ENCODE measurements at regions not wholly inside any gene's neighbourhood (a gene's known extent, or its start where the extent isn't known, plus 50 kb on each side); places are given as distances from the start of the nearest gene placed in this dataset.

DNA sequence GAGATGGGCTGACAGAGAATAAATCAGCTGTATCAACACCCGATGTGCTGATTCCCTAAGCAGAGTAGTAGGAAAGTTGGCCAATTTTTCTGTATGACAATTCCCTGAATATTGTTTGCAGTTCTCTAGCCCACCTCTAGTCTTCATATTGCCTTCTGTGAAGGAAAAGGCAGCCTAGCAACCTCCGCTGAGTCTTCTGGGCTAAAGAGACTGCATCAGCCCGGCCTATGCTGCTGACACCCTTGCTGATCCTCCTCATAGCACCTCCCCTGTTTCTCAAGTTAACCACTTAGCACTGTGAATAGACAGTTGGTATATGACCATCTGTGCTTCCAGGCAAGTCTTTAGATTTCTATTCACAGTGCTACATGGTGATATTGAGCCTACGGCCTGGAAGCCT is 161.1 kb upstream of the EGLN3 start:
- TF ChIP-seq, protein P1, sequence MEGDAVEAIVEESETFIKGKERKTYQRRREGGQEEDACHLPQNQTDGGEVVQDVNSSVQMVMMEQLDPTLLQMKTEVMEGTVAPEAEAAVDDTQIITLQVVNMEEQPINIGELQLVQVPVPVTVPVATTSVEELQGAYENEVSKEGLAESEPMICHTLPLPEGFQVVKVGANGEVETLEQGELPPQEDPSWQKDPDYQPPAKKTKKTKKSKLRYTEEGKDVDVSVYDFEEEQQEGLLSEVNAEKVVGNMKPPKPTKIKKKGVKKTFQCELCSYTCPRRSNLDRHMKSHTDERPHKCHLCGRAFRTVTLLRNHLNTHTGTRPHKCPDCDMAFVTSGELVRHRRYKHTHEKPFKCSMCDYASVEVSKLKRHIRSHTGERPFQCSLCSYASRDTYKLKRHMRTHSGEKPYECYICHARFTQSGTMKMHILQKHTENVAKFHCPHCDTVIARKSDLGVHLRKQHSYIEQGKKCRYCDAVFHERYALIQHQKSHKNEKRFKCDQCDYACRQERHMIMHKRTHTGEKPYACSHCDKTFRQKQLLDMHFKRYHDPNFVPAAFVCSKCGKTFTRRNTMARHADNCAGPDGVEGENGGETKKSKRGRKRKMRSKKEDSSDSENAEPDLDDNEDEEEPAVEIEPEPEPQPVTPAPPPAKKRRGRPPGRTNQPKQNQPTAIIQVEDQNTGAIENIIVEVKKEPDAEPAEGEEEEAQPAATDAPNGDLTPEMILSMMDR (IDR thresholded peaks at IDR 0.05; ENCODE audit: low read depth, low read length, missing control alignments), result peak; percentile 10
- no peak overlapping the region for H3K4me3 ChIP-seq (ENCODE audit: low read depth, low read length)
- no peak for DNase-seq (ENCODE audit: low read depth)

DNA sequence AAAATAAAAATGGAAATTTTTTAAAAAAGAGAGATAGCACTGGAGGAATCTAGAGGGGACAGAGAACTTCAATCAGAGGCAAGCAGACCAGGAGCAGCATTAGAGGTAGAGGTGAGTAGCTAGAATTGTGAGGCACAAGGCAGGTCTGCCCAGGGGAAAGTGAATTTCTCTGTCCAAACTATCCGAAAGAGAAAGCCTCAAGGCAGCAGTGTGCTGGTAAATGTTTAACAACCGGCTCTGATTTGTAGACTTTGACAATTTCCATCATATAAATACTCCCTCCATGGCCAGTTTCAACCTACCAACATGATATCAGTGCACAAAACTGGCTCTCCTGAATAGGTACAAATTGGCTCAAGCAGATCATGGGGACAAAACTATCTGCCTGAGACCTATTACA is 160.6 kb upstream of the EGLN3 start:
- no peak overlapping the region for H3K4me3 ChIP-seq (ENCODE audit: low read depth, low read length)
- DNase-seq (ENCODE audit: low read depth), result no peak
- TF ChIP-seq, protein P1 (IDR thresholded peaks at IDR 0.05; ENCODE audit: low read depth, low read length, missing control alignments), result no peak

DNA sequence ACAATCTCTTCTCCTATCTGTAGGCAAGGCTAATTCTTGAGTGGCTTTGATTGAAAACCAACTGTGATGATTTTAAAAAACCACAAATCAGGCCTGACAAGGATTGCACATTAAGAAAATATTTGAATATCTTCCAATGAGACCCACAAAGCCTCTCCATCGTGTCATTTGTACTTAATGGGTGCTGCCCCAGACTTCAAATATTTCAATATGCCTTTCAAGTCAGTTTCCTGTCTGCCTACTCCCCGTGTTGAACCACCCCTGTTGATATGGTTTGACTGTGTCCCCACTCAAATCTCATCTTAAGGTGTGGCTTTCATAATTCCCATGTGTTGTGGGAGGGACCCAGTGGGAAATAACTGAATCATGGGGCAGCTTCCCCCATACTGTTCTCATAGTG is 159.7 kb upstream of the EGLN3 start:
- TF ChIP-seq, protein P1 (IDR thresholded peaks at IDR 0.05; ENCODE audit: low read depth, low read length, missing control alignments), result no peak

DNA sequence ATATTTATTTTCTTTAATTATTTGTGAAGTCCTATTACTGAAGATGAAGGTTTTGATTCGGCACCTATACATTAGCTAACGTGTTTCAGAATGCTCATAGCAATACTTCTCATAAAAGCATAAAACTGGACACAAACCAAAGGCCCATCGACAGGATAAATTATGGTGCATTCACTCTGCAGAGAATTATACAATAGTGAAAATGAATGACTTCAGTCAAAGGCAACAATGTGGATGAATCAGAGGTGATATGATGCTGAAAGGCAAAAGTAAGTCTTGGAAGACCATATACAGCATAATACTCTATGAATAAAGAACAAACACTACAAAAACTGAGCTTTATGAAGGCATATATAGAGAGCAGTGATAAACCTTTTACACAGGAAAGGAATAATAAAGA is 156.6 kb upstream of the EGLN3 start:
- TF ChIP-seq, protein P1 (IDR thresholded peaks at IDR 0.05; ENCODE audit: low read depth, low read length, missing control alignments), result no peak
- no peak for DNase-seq (ENCODE audit: low read depth)
- no peak overlapping the region for H3K4me3 ChIP-seq (ENCODE audit: low read depth, low read length)

More for the DNA sequence above, 159.7 kb upstream of the EGLN3 start:
- no peak overlapping the region for H3K4me3 ChIP-seq (ENCODE audit: low read depth, low read length)
- DNase-seq (ENCODE audit: low read depth), result no peak

DNA sequence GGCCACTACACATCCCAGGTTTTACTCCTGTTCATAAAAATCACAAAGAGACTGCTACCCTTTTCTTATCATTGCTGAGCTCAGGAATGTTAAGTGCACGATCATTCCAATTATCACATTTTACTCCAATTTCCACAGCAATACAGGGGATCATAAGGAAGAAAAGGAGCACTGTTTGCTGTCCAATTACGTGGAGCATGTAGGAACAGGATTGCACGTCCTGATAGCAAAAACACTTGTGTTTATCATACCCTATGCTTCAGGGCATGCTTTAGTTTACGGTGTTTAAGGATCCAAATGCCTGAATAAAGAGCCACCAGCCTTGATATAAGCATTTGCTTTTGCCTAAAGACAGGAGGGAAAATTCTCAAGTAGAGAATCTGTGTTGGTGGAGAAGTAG is 155.4 kb upstream of the EGLN3 start:
- no peak for DNase-seq (ENCODE audit: low read depth)

DNA sequence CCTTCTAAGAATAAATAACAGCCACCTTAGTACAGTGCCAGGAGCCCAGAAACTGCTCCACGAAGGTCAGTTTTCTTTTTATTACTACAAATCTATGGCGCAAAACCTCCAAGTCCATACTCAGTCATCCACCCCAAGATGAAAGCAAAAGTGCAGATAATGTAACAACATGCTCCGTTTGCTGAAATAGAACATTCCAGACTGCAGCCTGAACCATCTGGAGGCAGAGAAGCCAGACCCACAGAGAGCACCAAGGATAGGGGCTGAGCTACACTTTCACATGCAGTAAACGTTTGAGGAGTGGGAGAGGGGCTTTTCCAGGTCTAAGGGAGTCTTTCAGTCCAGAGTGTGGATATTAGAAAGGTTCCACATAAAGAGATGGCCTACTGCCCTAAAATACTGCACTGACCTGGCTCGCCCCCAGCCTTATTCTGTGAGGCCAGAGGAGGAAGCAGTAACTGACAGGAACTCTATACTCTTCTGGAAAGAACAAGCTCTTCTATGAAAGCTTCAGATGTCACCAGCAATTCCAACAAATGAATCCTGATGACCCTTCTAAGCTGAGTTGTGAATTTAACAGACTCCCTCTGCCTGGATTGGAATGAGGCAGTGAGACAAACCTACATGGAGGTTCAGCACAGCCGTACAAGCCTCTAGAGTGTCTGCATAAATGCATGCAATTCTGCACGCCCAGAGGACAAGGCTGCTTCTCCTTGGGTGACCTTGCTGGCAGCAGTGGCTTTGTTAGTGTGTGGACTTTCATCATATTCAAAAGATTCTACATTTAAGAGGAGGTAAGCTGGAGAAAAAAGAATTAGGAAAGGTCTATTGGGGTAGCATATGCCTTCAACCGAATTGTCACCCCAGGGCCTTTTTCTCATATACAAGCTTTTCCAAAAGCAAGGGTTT is 153.9 kb upstream of the EGLN3 start:
- TF ChIP-seq, protein P1 (IDR thresholded peaks at IDR 0.05; ENCODE audit: low read depth, low read length, missing control alignments), result no peak
- no peak overlapping the region for H3K4me3 ChIP-seq (ENCODE audit: low read depth, low read length)
- DNase-seq (ENCODE audit: low read depth), result no peak

More for the DNA sequence above, 155.4 kb upstream of the EGLN3 start:
- TF ChIP-seq, protein P1 (IDR thresholded peaks at IDR 0.05; ENCODE audit: low read depth, low read length, missing control alignments), result no peak
- H3K4me3 ChIP-seq (ENCODE audit: low read depth, low read length), result no peak overlapping the region

DNA sequence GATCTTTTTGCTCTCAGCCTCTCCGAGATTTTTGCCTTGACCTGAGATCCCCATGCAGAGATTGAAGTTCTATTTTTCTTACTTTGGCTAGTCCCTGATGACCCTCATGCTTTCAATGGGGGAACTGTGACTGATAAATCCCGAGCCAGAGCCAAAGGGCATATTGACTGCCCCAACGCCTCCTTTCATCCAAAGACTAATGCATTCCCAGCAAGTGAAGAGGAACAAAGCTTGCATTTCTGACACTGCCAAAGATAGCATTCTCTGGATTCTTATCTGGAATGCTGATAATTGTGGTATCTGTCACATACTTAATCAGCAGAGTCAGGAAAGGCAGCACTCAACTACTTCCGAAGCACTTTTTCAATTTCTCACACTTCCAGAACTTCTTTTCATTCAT is 152.3 kb upstream of the EGLN3 start:
- TF ChIP-seq, protein P1 (IDR thresholded peaks at IDR 0.05; ENCODE audit: low read depth, low read length, missing control alignments), result no peak
- no peak for DNase-seq (ENCODE audit: low read depth)
- no peak overlapping the region for H3K4me3 ChIP-seq (ENCODE audit: low read depth, low read length)

All from GM12864 (cell line).